GDM1 (cell line): ENCODE measurements at regions not wholly inside any gene's neighbourhood (a gene's known extent, or its start where the extent isn't known, plus 50 kb on each side); places are given as distances from the start of the nearest gene placed in this dataset.

Experiments
- DNase-seq: peaks from one replicate; lab custom pipeline; 2025; lab: John Stamatoyannopoulos, UW

GRCh38 chr22:47390026-47390970 is 627.8 kb downstream of the TBC1D22A start:
- no peak for DNase-seq

GRCh38 chr22:47389201-47389600 is 626.8 kb downstream of the TBC1D22A start:
- DNase-seq, result no peak

GRCh38 chr22:47388778-47389177 is 626.3 kb downstream of the TBC1D22A start:
- DNase-seq, result no peak

DNA sequence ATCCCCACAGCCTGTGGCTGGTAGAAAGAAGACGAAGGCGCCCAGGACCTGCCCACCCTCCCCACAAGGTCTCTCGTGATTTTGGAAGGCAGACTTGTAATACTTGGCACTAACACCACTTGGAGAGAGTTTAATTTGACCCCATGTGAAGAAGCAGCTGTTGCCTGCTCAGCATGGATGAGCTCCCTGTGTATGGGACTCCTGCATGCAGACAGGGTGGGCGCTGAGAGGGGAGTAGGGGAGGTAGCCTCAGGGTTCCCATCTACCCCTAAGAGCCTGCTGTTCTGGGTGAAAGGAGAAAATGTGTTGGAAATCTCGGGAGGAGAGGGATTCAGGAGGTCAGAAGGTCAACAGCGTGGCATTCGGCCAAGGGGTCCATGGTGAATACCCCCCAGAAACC is 625.9 kb downstream of the TBC1D22A start:
- DNase-seq, result no peak

DNA sequence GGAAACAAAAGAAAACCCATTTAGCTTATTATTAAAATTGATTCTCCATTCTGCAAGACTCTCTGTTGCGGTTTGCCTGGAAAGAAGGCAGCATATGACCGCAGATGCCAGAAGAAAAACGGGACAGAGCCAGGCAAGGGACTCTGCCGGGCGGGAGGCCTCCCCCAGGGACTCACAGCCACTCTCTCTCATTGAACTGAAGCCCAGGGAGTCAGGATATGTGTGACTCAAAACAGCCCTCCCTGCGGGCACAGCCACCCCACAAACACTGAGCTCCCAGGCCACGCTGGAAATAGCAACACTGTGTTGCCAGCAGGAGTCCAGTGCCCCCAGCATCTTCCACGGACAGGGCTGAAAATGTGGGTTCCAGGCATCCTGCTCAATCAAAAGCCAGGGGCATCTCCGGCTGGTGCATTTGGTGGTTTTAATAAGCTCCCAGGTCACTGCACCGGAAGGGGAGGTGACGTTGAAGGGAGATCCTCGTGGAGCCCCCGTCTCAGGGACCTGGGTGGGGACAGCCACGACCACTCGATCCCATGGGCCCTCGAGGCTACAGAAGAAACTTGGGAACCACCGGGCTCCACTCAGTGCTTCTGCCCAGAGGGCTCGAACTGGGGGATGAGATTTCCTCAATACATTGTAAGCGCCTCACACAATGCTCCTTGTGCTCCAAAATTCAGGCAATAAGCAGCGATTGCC is 624.5 kb downstream of the TBC1D22A start:
- DNase-seq, result no peak

- no peak for DNase-seq
These were observed 622.5 kb downstream of the TBC1D22A start for GRCh38 chr22:47384977-47385376.

DNA sequence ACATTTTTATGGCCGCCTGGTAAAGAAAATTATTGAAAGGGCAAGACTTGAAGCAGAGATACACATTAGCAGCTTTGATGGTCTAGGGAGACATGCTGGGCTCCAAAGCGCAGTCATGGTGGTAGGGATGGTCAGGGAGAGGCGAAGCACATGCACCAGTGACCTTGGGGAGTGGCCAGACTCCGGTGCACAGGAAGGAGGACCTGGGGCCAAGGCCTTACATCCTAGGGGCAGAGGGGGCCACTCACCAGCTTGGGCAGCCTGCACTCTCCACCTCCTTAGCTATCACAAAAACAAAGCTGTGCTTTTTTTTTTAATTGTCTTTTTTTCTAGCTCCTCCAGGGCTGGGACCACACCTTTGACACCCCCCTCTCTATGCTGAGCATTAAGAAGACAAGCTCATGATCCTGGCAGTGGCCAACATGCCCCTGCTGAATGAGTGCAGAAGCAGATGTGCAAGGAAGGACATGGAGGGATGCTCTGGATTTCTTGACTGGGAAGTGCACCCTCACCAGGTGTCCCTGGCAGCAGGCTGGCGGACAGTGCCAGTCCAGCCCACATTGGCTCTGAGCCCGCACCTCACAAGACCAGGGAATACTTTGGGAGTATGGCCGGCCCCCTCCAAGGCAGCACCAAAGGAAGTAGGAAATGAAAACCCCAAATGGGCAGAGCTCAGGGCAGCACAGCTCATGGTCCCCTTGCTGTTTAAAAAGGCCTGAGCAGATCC is 619.9 kb downstream of the TBC1D22A start:
- no peak for DNase-seq

GRCh38 chr22:47381240-47381639 is 618.8 kb downstream of the TBC1D22A start:
- no peak for DNase-seq

DNA sequence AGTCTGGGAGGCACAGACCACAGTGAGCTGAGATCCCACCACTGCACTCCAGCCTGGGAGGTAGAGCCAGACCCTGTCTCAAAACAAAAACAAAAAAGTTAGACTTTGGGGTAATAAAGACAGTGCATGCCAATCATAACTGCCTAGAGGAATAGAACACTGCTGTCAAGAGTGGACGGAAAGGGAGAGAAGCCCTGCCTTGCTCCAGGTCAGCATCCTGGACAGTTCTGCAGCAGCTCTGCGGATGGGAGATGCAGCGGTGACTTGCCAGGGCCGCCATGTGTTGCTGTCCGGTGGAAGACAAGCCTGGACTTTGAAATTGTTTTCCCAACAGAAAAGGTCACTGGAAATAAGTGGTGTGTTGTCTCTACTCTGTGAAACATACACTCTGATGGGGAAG is 618.2 kb downstream of the TBC1D22A start:
- DNase-seq, result no peak

DNA sequence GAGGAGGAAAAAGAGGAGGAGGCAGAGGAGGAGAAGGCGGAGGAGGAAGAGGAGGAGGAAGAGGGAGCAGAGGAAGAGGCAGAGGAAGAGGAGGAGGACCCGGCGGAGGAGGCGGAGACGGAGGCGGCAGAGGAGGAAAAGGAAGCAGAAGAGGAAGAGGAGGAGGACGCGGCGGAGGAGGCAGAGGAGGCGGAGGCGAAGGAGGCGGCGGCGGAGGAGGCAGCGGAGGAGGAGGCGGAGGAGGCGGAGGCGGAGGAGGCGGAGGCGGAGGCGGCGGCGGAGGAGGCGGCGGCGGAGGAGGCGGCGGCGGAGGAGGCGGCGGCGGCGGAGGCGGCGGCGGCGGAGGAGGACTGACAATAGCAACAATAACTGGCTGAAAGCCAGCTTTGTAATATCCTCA is 616.6 kb downstream of the TBC1D22A start:
- no peak for DNase-seq

- no peak for DNase-seq
These were observed 615.6 kb downstream of the TBC1D22A start for GRCh38 chr22:47377926-47378560.

DNA sequence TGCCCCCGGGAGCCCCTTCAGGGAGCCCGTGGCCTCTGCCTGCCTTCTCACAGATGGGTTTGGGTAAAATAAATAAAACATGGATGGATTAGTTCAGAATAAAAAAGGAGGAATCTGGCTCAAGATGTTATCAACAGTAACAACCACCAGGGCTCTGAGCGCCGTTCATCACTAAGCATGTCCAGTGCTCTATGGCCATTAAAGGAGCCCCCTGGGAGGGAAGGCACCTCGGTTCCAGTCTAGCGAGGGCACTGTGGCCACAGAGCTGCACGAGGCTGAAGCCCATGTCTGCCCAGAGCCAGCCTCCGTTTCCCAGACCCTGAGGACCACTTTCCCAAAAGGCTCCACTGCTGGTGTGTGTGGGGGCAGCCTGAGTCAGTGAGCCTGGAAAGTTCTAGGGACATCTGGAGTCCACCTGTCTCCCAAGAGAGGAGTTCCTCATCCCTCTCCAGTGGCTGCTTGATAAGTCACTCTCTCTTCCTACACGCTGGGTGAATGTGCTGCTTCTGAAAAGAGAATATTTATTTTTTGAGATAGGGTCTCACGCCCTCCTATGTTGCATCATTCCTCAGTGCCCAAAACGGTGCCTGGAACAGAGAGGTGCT is 614.6 kb downstream of the TBC1D22A start:
- DNase-seq, result no peak

GRCh38 chr22:47376322-47376700 is 613.9 kb downstream of the TBC1D22A start:
- DNase-seq, result no peak

- no peak for DNase-seq
These were observed 613.3 kb downstream of the TBC1D22A start for GRCh38 chr22:47375621-47376321.

GRCh38 chr22:47374901-47375575 is 612.6 kb downstream of the TBC1D22A start:
- no peak for DNase-seq

GRCh38 chr22:47374273-47374771 is 611.9 kb downstream of the TBC1D22A start:
- no peak for DNase-seq

- no peak for DNase-seq
These were observed 611.3 kb downstream of the TBC1D22A start for GRCh38 chr22:47373648-47374272.

- DNase-seq, result no peak
These were observed 610.3 kb downstream of the TBC1D22A start for GRCh38 chr22:47372596-47373385.

GRCh38 chr22:47372111-47372581 is 609.7 kb downstream of the TBC1D22A start:
- DNase-seq, result no peak
